GM12873 (cell line): ENCODE measurements at regions not wholly inside any gene's neighbourhood (a gene's known extent, or its start where the extent isn't known, plus 50 kb on each side); places are given as distances from the start of the nearest gene placed in this dataset.
A peak's percentile ranks its signal among the peaks of the same experiment; 100 is the strongest.

Source experiments
- CTCF ChIP-seq: IDR thresholded peaks from 2 replicates; pipeline ENCODE4 v1.5.1; 2012; ENCODE audit warnings: low read depth, mild to moderate bottlenecking, moderate library complexity, low read length, control low read depth; ENCODE audit not compliant: insufficient read depth; ENCODE audit errors: missing control alignments

- TF ChIP-seq CTCF: no peak
Observed at GRCh38 chr12:30447061-30447750, 248.5 kb downstream of the IPO8 start.

- TF ChIP-seq CTCF: no peak
Observed at GRCh38 chr12:30442461-30442860, 253.2 kb downstream of the IPO8 start.

GRCh38 chr12:30440826-30441602 lies 254.7 kb downstream of the IPO8 start:
- peak; percentile 46 for TF ChIP-seq CTCF

GRCh38 chr12:30439201-30439600 lies 256.5 kb downstream of the IPO8 start:
- TF ChIP-seq CTCF: no peak

GRCh38 chr12:30438601-30439041 lies 257.0 kb downstream of the IPO8 start:
- TF ChIP-seq CTCF: no peak

GRCh38 chr12:30437616-30438015 lies 258.1 kb downstream of the IPO8 start:
- no peak for TF ChIP-seq CTCF

- no peak for TF ChIP-seq CTCF
Observed at GRCh38 chr12:30437044-30437443, 258.6 kb downstream of the IPO8 start.
